MM.1S (cell line): ENCODE measurements at regions not wholly inside any gene's neighbourhood (a gene's known extent, or its start where the extent isn't known, plus 50 kb on each side); places are given as distances from the start of the nearest gene placed in this dataset.

Experiments
- CTCF ChIP-seq: fragments of 300-600 bp; sonication (generic); IDR thresholded peaks from 2 replicates; pipeline ENCODE4 v1.5.1; 2016; ENCODE audit warnings: antibody characterized with exemption, low read length, mixed read lengths
- EZH2 ChIP-seq: fragments of 300-600 bp; sonication (generic); optimal IDR thresholded peaks from 2 replicates; pipeline ENCODE3; 2017; ENCODE audit warnings: low read depth, mild to moderate bottlenecking, antibody characterized with exemption, low read length, mixed read lengths
- EZH2phosphoT487 ChIP-seq: fragments of 300-600 bp; sonication (generic); IDR thresholded peaks from 2 replicates; pipeline ENCODE4 v1.6.1; 2018; ENCODE audit warnings: antibody characterized with exemption, low read length

- TF ChIP-seq CTCF (no peak), EZH2 (no peak), EZH2phosphoT487 (no peak)
Observed at GRCh38 chr5:125424402-125425141, 678.1 kb upstream of the ZNF608 start.
